HG03460 (cell line): ENCODE measurements at regions not wholly inside any gene's neighbourhood (a gene's known extent, or its start where the extent isn't known, plus 50 kb on each side); places are given as distances from the start of the nearest gene placed in this dataset.
"Not testable (repeated sequence)": the region's sequence is repeated elsewhere in the genome, so short reads cannot be mapped to it uniquely, and the experiment has no call there.

ENCODE experiments used
- ATAC-seq: cut with Tn5 transposase; IDR thresholded peaks from one replicate; pipeline ENCODE4 v1.9.1; 2021; ENCODE audit not compliant: unreplicated experiment

- no peak for ATAC-seq
These were observed 84.7 kb downstream of the URB2 start for GRCh38 chr1:229710746-229711145.

GRCh38 chr1:229714306-229714705, 88.3 kb downstream of the URB2 start:
- no peak for ATAC-seq

DNA sequence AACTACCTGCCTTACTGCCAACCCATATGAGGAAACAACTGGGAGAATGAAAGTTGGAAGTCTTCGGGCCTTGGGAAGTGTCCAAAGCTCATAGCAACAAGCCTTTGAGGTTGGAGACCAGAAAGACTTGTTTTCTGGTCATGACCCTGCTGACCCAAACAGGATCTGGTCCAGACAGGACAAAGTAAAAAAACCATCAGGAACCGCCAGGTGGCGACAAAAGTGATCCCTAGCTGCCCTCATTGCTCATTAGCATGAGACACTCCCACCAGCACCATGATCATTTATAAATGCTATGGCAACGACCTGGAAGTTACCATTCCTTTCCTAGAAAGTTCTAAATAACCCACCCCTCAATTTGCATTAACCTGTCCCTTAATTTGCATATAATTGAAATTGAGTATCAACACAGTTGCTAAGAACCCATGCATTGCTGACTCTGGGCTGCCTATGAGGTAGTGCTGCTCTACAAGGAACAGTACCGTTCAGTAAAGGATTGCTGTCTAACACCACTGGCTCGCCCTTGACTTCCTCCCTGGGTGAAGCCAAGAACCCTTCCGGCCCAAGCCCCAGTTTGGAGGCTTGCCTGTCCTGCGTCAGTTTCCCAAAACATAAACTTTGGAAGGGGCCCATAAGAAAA, 89.0 kb downstream of the URB2 start:
- ATAC-seq = peak; percentile 52

DNA sequence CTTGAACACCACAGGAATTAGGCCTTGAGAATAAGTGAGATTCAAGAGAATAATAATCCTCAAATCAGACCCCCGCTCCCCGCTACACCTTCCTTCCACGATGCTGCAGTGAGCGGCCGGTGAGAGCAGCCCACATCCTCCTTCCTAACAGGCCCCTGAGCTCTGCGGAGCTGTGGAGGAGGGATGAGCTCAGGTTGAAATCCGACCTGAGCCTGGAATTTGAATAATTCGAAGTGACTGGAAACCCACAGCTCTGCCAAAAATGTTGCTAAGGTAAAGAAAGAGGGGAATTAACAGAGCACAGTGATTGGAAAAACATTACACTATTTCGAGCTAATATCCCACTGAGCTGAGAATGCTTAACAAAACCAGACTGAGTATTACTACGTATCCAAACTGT, 90.0 kb downstream of the URB2 start:
- no peak for ATAC-seq

GRCh38 chr1:229716704-229717103, 90.7 kb downstream of the URB2 start:
- ATAC-seq = no peak

GRCh38 chr1:229717786-229718576, 91.9 kb downstream of the URB2 start:
- ATAC-seq = no peak

DNA sequence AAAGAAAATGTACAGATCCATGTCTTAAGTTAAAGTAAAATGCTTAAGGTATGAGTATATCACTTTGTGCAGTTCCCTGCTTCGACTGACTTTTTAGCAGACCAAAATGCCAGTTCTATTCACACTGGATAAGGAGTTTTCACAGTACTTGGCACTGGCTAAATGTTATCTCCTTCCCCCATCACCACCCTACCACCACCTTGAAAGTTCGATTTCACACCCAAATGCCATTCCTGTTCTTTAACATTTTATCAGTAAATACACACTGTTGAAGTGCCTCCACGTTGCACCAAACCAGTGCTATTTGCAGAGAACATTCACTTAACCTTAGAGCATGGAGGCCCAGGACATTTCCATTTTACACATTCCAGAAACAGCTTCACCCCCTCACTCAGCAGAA, 100.0 kb downstream of the URB2 start:
- no peak for ATAC-seq

GRCh38 chr1:229729916-229730315, 103.9 kb downstream of the URB2 start:
- ATAC-seq = no peak

DNA sequence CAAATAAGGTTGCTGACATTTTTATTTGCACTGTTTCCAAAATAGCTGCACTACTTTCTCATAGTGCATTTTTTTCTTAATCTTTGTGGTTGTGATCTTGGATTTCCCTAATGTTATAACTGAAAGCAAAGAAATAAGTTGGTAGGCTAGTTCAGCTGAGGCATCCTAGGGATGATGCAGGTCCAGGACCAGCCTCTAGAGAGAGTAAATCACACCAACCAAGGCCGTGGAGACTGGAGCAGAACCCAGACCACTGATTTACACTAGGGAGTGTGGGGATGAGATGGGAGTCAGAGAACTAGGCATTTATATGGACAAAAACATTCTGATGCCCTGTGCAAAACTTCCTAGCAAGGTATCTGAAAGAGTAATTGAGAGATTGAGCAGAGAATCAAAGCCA, 104.5 kb downstream of the URB2 start:
- ATAC-seq = no peak

DNA sequence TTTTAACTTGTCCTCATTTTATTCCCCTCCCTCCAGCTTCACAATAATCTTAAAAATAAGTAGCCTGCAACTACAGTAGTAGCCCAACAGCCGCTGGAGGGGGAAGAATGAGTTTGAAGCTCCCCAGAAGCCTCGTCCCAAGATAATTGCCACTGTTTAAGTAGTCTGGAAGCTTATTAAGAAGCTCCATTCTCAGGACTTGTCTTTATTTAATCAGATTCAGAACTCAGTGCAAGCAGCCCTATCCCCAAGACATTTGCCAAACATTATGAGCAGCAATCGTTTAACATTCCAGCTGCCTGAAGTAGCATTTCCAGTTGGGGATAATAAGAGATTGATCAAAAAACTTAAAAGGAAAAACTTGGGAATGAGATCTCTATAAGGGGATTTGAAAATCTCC, 106.0 kb downstream of the URB2 start:
- ATAC-seq = no peak

- no peak for ATAC-seq
These were observed 110.3 kb downstream of the URB2 start for GRCh38 chr1:229736376-229736775.

GRCh38 chr1:229742614-229743013, 116.6 kb downstream of the URB2 start:
- not testable (repeated sequence) for ATAC-seq

- no peak for ATAC-seq
These were observed 123.9 kb downstream of the URB2 start for GRCh38 chr1:229749992-229750391.

DNA sequence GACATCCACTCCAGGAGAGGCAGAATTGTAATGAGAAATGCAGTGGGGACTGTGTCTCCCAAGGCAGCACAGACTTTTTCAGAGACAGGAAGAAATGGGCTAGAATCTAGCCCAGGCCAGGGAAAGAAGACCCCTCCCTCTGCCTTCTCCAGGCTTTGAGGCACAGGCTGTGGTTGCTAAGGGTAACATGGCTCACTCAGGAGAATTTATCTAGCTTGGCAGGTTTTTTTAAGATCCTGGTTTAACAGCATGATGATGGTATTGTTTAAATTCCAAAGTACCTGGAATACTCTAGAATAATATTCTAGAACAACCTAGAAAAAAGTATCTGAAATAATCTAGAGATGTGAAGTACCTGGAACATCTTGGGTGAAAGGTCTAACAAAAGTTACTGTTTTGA, 125.6 kb downstream of the URB2 start:
- ATAC-seq = no peak

GRCh38 chr1:229752679-229753078, 126.6 kb downstream of the URB2 start:
- ATAC-seq = no peak

GRCh38 chr1:229753764-229754551, 127.9 kb downstream of the URB2 start:
- ATAC-seq = no peak

GRCh38 chr1:229756666-229757065, 130.6 kb downstream of the URB2 start:
- no peak for ATAC-seq

DNA sequence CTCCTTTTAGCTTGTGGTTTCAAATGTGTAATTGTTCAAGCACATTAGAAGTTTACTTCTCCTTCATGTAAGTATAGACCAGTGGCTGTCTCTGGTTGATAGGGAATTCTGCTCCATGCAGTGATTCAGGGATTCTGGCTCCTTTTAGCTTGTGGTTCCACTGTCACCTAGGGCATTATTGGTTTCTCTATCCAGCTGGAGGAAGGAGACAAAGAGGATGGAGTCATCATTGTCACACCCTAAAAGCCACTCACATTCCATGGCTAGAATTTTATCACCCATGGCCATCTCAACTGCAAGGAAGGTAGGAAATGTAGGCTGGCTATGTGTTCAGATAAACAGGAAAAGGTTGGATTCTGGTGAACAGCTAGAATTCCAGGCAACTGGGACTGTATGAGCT, 131.2 kb downstream of the URB2 start:
- ATAC-seq = no peak

- ATAC-seq = no peak
These were observed 132.3 kb downstream of the URB2 start for GRCh38 chr1:229758101-229759036.

DNA sequence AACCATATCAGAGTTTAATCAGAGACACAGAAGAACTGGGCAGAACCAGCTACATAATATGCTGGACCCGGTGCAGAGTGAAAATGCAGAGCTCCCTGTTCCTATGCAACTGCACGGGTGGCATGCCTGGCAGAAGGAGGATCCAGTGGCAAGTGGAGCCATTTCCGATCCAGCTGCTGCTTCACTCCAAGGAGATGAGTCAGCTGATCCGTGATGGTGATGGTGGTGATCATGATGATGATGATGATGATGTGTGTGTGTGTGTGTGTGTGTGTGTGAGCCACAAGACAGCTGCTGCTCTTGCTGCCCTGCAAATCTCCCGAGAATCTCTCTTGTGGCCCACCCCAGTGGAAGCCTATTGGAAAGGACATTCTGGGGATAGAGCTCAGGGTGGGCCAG, 133.0 kb downstream of the URB2 start:
- no peak for ATAC-seq

GRCh38 chr1:229759586-229759985, 133.5 kb downstream of the URB2 start:
- no peak for ATAC-seq
